ENCODE measurements at regions not wholly inside any gene's neighbourhood (a gene's known extent, or its start where the extent isn't known, plus 50 kb on each side); places are given as distances from the start of the nearest gene placed in this dataset.

DNA sequence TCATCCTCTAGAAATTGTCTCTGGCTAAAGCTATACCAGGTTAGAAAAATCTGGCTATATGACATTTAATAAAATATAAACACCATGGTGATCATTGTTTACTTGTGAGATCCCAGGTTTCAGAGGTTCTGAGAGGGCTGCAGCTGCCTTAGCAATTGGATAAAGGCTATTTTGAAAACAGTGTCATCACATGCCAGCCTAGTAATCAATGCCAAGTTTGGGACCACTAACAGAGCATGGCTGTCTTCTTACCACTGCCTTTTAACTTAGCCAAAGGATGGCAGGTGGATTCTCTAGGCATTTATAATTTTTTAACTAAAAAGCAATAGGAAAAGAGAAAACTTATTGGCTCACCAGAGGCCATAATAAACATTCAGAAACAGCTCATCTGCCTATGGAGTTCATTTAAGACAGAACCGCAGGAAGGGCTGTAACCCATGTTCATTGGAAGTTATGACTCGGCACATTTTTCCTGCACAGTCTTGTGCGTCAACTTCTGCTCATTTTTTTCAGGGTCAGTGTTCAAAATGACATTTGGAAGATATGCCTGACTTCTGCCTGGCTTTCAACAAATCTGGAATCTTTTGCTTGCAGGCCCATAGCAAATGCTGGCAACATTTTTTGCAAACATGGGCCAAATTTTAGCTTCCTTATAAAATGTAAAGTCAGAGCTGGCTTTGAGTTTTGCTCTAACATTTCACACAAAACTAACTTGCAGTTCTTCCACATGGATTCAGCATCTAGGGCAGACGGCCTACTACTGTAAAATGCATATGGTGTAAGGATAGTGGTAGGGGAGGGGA, 476.0 kb upstream of the TBL1XR1 start:
- TF ChIP-seq POLR2A (IDR thresholded peaks at IDR 0.05) = no peak
- TF ChIP-seq, protein P1, sequence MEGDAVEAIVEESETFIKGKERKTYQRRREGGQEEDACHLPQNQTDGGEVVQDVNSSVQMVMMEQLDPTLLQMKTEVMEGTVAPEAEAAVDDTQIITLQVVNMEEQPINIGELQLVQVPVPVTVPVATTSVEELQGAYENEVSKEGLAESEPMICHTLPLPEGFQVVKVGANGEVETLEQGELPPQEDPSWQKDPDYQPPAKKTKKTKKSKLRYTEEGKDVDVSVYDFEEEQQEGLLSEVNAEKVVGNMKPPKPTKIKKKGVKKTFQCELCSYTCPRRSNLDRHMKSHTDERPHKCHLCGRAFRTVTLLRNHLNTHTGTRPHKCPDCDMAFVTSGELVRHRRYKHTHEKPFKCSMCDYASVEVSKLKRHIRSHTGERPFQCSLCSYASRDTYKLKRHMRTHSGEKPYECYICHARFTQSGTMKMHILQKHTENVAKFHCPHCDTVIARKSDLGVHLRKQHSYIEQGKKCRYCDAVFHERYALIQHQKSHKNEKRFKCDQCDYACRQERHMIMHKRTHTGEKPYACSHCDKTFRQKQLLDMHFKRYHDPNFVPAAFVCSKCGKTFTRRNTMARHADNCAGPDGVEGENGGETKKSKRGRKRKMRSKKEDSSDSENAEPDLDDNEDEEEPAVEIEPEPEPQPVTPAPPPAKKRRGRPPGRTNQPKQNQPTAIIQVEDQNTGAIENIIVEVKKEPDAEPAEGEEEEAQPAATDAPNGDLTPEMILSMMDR (IDR thresholded peaks at IDR 0.05) = no peak
